ENCODE measurements at regions not wholly inside any gene's neighbourhood (a gene's known extent, or its start where the extent isn't known, plus 50 kb on each side); places are given as distances from the start of the nearest gene placed in this dataset.

- Histone ChIP-seq H3K36me3 (ENCODE audit: control insufficient read depth, low read depth, low read length) (no peaks in the 10 kb centered on the region), H3K9me3 (ENCODE audit: control insufficient read depth, low read depth, low read length) (no peaks in the 10 kb centered on the region), H3K27ac (ENCODE audit: low read length) (no peak overlapping the region), H3K27me3 (ENCODE audit: control insufficient read depth, insufficient read depth, low read length) (no peaks in the 10 kb centered on the region), H3K4me1 (ENCODE audit: control insufficient read depth, low read depth, low read length) (peaks cover 7% of the 10 kb centered on the region), H3K9ac (ENCODE audit: low read length) (no peak overlapping the region), H3K4me3 (ENCODE audit: low read length) (no peak overlapping the region)
Observed at GRCh38 chr13:80284290-80284689, 56.6 kb downstream of the SPRY2 start.

- H3K4me3 ChIP-seq (ENCODE audit: low read length), result no peak overlapping the region
- peaks cover 28% of the 10 kb centered on the region for H3K4me1 ChIP-seq (ENCODE audit: control insufficient read depth, low read depth, low read length)
- no peaks in the 10 kb centered on the region for H3K27me3 ChIP-seq (ENCODE audit: control insufficient read depth, insufficient read depth, low read length)
- no peak overlapping the region for H3K9ac ChIP-seq (ENCODE audit: low read length)
- no peaks in the 10 kb centered on the region for H3K36me3 ChIP-seq (ENCODE audit: control insufficient read depth, low read depth, low read length)
- no peak overlapping the region for H3K27ac ChIP-seq (ENCODE audit: low read length)
- no peaks in the 10 kb centered on the region for H3K9me3 ChIP-seq (ENCODE audit: control insufficient read depth, low read depth, low read length)
Observed at GRCh38 chr13:80278706-80279105, 62.2 kb downstream of the SPRY2 start.

- Histone ChIP-seq H3K4me1 (ENCODE audit: control insufficient read depth, low read depth, low read length) (peaks cover 28% of the 10 kb centered on the region), H3K9ac (ENCODE audit: low read length) (peak overlapping the region; percentile 5), H3K4me3 (ENCODE audit: low read length) (no peak overlapping the region), H3K36me3 (ENCODE audit: control insufficient read depth, low read depth, low read length) (no peaks in the 10 kb centered on the region), H3K27ac (ENCODE audit: low read length) (peak overlapping the region; percentile 39), H3K27me3 (ENCODE audit: control insufficient read depth, insufficient read depth, low read length) (no peaks in the 10 kb centered on the region), H3K9me3 (ENCODE audit: control insufficient read depth, low read depth, low read length) (no peaks in the 10 kb centered on the region)
Observed at GRCh38 chr13:80276371-80277289, 64.3 kb downstream of the SPRY2 start.

- Histone ChIP-seq H3K27ac (ENCODE audit: low read length) (no peak overlapping the region), H3K36me3 (ENCODE audit: control insufficient read depth, low read depth, low read length) (no peaks in the 10 kb centered on the region), H3K9ac (ENCODE audit: low read length) (no peak overlapping the region), H3K9me3 (ENCODE audit: control insufficient read depth, low read depth, low read length) (no peaks in the 10 kb centered on the region), H3K4me3 (ENCODE audit: low read length) (no peak overlapping the region), H3K27me3 (ENCODE audit: control insufficient read depth, insufficient read depth, low read length) (no peaks in the 10 kb centered on the region), H3K4me1 (ENCODE audit: control insufficient read depth, low read depth, low read length) (peaks cover 21% of the 10 kb centered on the region)
Observed at GRCh38 chr13:80274643-80275042, 66.3 kb downstream of the SPRY2 start.

- no peak overlapping the region for H3K27ac ChIP-seq (ENCODE audit: low read length)
- no peak overlapping the region for H3K9ac ChIP-seq (ENCODE audit: low read length)
- no peak overlapping the region for H3K4me3 ChIP-seq (ENCODE audit: low read length)
- H3K9me3 ChIP-seq (ENCODE audit: control insufficient read depth, low read depth, low read length), result no peaks in the 10 kb centered on the region
- no peaks in the 10 kb centered on the region for H3K36me3 ChIP-seq (ENCODE audit: control insufficient read depth, low read depth, low read length)
- no peaks in the 10 kb centered on the region for H3K27me3 ChIP-seq (ENCODE audit: control insufficient read depth, insufficient read depth, low read length)
- H3K4me1 ChIP-seq (ENCODE audit: control insufficient read depth, low read depth, low read length), result peaks cover 21% of the 10 kb centered on the region
Observed at GRCh38 chr13:80273718-80274117, 67.2 kb downstream of the SPRY2 start.

GRCh38 chr13:80265348-80265747 is 75.6 kb downstream of the SPRY2 start:
- H3K36me3 ChIP-seq (ENCODE audit: control insufficient read depth, low read depth, low read length), result no peaks in the 10 kb centered on the region
- H3K27me3 ChIP-seq (ENCODE audit: control insufficient read depth, insufficient read depth, low read length), result no peaks in the 10 kb centered on the region
- peaks cover 4% of the 10 kb centered on the region for H3K9me3 ChIP-seq (ENCODE audit: control insufficient read depth, low read depth, low read length)
- no peak overlapping the region for H3K9ac ChIP-seq (ENCODE audit: low read length)
- no peaks in the 10 kb centered on the region for H3K4me1 ChIP-seq (ENCODE audit: control insufficient read depth, low read depth, low read length)
- H3K27ac ChIP-seq (ENCODE audit: low read length), result no peak overlapping the region
- no peak overlapping the region for H3K4me3 ChIP-seq (ENCODE audit: low read length)

- peaks cover 4% of the 10 kb centered on the region for H3K9me3 ChIP-seq (ENCODE audit: control insufficient read depth, low read depth, low read length)
Observed at GRCh38 chr13:80263745-80264513, 77.0 kb downstream of the SPRY2 start.

GRCh38 chr13:80262051-80262695 is 78.8 kb downstream of the SPRY2 start:
- Histone ChIP-seq H3K4me3 (ENCODE audit: low read length) (no peak overlapping the region), H3K27me3 (ENCODE audit: control insufficient read depth, insufficient read depth, low read length) (no peaks in the 10 kb centered on the region), H3K4me1 (ENCODE audit: control insufficient read depth, low read depth, low read length) (no peaks in the 10 kb centered on the region), H3K9ac (ENCODE audit: low read length) (no peak overlapping the region), H3K9me3 (ENCODE audit: control insufficient read depth, low read depth, low read length) (peaks cover 4% of the 10 kb centered on the region), H3K27ac (ENCODE audit: low read length) (no peak overlapping the region), H3K36me3 (ENCODE audit: control insufficient read depth, low read depth, low read length) (no peaks in the 10 kb centered on the region)

More at GRCh38 chr13:80263745-80264513, 77.0 kb downstream of the SPRY2 start:
- no peak overlapping the region for H3K9ac ChIP-seq (ENCODE audit: low read length)
- no peaks in the 10 kb centered on the region for H3K36me3 ChIP-seq (ENCODE audit: control insufficient read depth, low read depth, low read length)
- no peak overlapping the region for H3K4me3 ChIP-seq (ENCODE audit: low read length)
- H3K27ac ChIP-seq (ENCODE audit: low read length), result no peak overlapping the region
- H3K27me3 ChIP-seq (ENCODE audit: control insufficient read depth, insufficient read depth, low read length), result no peaks in the 10 kb centered on the region
- H3K4me1 ChIP-seq (ENCODE audit: control insufficient read depth, low read depth, low read length), result no peaks in the 10 kb centered on the region

- no peak overlapping the region for H3K27ac ChIP-seq (ENCODE audit: low read length)
- H3K36me3 ChIP-seq (ENCODE audit: control insufficient read depth, low read depth, low read length), result no peaks in the 10 kb centered on the region
- no peaks in the 10 kb centered on the region for H3K4me1 ChIP-seq (ENCODE audit: control insufficient read depth, low read depth, low read length)
- no peak overlapping the region for H3K4me3 ChIP-seq (ENCODE audit: low read length)
- no peak overlapping the region for H3K9ac ChIP-seq (ENCODE audit: low read length)
- no peaks in the 10 kb centered on the region for H3K27me3 ChIP-seq (ENCODE audit: control insufficient read depth, insufficient read depth, low read length)
- peaks cover 2% of the 10 kb centered on the region for H3K9me3 ChIP-seq (ENCODE audit: control insufficient read depth, low read depth, low read length)
Observed at GRCh38 chr13:80259159-80259558, 81.8 kb downstream of the SPRY2 start.

GRCh38 chr13:80256352-80256932 is 84.5 kb downstream of the SPRY2 start:
- Histone ChIP-seq H3K36me3 (ENCODE audit: control insufficient read depth, low read depth, low read length) (no peaks in the 10 kb centered on the region), H3K9ac (ENCODE audit: low read length) (no peak overlapping the region), H3K4me3 (ENCODE audit: low read length) (no peak overlapping the region)

GRCh38 chr13:80255946-80256345 is 85.0 kb downstream of the SPRY2 start:
- Histone ChIP-seq H3K9me3 (ENCODE audit: control insufficient read depth, low read depth, low read length) (no peaks in the 10 kb centered on the region), H3K27me3 (ENCODE audit: control insufficient read depth, insufficient read depth, low read length) (no peaks in the 10 kb centered on the region), H3K27ac (ENCODE audit: low read length) (no peak overlapping the region)

More at GRCh38 chr13:80256352-80256932, 84.5 kb downstream of the SPRY2 start:
- Histone ChIP-seq H3K27me3 (ENCODE audit: control insufficient read depth, insufficient read depth, low read length) (no peaks in the 10 kb centered on the region), H3K9me3 (ENCODE audit: control insufficient read depth, low read depth, low read length) (no peaks in the 10 kb centered on the region), H3K4me1 (ENCODE audit: control insufficient read depth, low read depth, low read length) (no peaks in the 10 kb centered on the region), H3K27ac (ENCODE audit: low read length) (no peak overlapping the region)

More at GRCh38 chr13:80255946-80256345, 85.0 kb downstream of the SPRY2 start:
- Histone ChIP-seq H3K4me1 (ENCODE audit: control insufficient read depth, low read depth, low read length) (no peaks in the 10 kb centered on the region), H3K36me3 (ENCODE audit: control insufficient read depth, low read depth, low read length) (no peaks in the 10 kb centered on the region), H3K9ac (ENCODE audit: low read length) (no peak overlapping the region), H3K4me3 (ENCODE audit: low read length) (no peak overlapping the region)
